ENCODE measurements at regions not wholly inside any gene's neighbourhood (a gene's known extent, or its start where the extent isn't known, plus 50 kb on each side); places are given as distances from the start of the nearest gene placed in this dataset.
"Not testable (repeated sequence)": the region's sequence is repeated elsewhere in the genome, so short reads cannot be mapped to it uniquely, and the experiment has no call there.

DNA sequence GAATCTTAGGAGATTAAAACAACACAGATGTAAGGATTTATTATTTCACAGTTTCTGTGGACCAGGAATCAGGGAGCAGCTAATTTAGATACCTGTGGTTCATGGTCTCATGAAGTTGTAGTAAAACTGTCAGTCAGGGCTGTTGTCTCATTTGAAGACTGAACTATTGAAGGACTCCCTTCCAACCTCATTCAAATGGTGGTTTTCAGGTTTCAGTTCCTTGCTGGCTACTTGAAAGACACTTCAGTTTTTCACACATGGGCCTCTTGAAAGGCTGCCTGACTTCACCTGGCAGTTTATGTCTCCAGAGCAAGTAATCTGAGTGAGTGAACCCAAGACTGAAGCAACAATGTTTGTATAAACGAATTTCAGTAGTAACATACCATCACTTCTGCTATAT is 915.9 kb downstream of the PLA2G4A start:
- Mint-ChIP-seq H3K27ac (no peak overlapping the region), H3K27me3 (no peaks in the 10 kb centered on the region), H3K9me3 (peaks cover 11% of the 10 kb centered on the region), H3K4me1 (no peaks in the 10 kb centered on the region), H3K36me3 (ENCODE audit: low read depth) (no peaks in the 10 kb centered on the region), H3K4me3 (no peak overlapping the region)
- ATAC-seq: no peak
- DNase-seq: no peak

DNA sequence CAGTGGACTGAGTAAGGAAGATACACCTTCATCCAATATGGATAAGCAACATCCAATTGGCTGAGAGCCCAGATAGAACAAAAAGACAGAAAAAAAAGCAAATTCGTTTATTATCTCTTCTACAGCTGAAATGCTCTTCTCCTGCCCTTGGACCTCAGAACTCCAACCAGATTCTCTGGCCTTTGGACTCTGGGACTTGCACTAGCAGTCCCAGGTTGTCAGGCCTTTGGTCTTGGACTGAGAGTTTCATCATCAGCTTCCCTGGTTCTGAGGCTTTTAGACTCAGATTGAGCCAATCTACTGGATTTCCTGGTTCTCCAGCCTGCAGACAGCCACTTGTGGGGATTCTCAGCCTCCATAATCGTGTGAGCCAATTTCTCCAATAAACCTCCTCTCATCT is 926.8 kb downstream of the PLA2G4A start:
- H3K4me1 Mint-ChIP-seq: no peaks in the 10 kb centered on the region
- H3K4me3 Mint-ChIP-seq: no peak overlapping the region
- no peaks in the 10 kb centered on the region for H3K27me3 Mint-ChIP-seq

DNA sequence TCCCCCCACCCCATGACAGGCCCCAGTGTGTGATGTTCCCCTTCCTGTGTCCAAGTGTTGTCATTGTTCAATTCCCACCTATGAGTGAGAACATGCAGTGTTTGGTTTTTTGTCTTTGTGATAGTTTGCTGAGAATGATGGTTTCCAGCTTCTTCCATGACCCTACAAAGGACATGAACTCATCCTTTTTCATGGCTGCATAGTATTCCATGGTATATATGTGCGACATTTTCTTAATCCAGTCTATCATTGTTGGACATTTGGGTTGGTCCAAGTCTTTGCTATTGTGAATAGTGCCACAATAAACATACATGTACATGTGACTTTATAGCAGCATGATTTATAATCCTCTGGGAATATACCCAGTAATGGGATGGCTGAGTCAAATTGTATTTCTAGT is 927.9 kb downstream of the PLA2G4A start:
- not testable (repeated sequence) for H3K4me3 Mint-ChIP-seq; H3K27ac Mint-ChIP-seq; DNase-seq; H3K27me3 Mint-ChIP-seq; H3K36me3 Mint-ChIP-seq (ENCODE audit: low read depth); ATAC-seq; H3K9me3 Mint-ChIP-seq; H3K4me1 Mint-ChIP-seq

More for the DNA sequence above, 926.8 kb downstream of the PLA2G4A start:
- H3K27ac Mint-ChIP-seq: no peak overlapping the region
- DNase-seq (no peak), ATAC-seq (no peak)
- peaks cover 4% of the 10 kb centered on the region for H3K9me3 Mint-ChIP-seq
- H3K36me3 Mint-ChIP-seq (ENCODE audit: low read depth): no peaks in the 10 kb centered on the region

DNA sequence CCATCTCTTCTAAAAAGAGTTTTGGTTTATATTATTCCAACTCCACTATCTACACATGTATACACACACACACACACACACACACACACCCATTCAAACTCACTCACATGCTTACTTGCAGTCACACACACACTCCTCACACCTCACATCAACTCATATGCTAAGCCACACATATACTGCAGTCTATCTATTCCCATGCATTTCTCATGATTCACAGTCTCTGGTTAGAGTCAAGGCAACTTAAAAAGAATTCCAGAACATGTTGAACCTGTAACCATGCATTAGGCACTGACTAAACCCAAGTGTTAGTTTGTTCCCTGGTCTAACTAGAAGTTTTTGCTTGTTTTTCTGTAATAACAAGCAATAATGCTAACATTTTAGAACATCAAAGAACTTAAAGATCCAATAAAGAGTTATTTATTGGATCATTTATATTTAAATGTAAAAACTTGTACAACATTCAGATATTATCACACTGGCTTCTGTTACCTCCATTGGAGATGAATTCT is 931.1 kb downstream of the PLA2G4A start:
- peaks cover 4% of the 10 kb centered on the region for H3K9me3 Mint-ChIP-seq
- H3K4me1 Mint-ChIP-seq: no peaks in the 10 kb centered on the region
- ATAC-seq (no peak), DNase-seq (no peak)
- no peak overlapping the region for H3K27ac Mint-ChIP-seq
- no peaks in the 10 kb centered on the region for H3K27me3 Mint-ChIP-seq
- no peaks in the 10 kb centered on the region for H3K36me3 Mint-ChIP-seq (ENCODE audit: low read depth)
- no peak overlapping the region for H3K4me3 Mint-ChIP-seq

DNA sequence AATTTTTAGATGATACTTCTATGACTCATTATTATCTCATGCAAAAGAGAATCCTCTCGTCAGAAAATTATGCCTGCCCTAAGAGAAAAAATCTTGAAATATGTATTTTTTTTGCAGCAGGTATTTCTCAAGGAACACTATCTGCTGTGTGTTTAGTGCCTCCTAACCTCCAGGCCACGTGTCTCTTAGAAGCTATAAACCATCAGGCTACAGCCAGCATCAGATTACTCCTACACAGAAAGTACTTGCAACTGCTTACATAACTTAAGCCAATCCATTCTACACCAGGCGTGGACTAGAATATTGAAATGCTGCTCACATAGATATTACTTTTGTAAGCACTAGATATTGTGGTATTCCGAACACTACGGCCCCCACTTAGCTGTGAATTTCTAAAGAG is 933.4 kb downstream of the PLA2G4A start:
- ATAC-seq (no peak), DNase-seq (no peak)
- Mint-ChIP-seq H3K27ac (no peak overlapping the region), H3K4me3 (no peak overlapping the region), H3K27me3 (no peaks in the 10 kb centered on the region), H3K36me3 (ENCODE audit: low read depth) (no peaks in the 10 kb centered on the region), H3K9me3 (peaks cover 8% of the 10 kb centered on the region), H3K4me1 (no peaks in the 10 kb centered on the region)

DNA sequence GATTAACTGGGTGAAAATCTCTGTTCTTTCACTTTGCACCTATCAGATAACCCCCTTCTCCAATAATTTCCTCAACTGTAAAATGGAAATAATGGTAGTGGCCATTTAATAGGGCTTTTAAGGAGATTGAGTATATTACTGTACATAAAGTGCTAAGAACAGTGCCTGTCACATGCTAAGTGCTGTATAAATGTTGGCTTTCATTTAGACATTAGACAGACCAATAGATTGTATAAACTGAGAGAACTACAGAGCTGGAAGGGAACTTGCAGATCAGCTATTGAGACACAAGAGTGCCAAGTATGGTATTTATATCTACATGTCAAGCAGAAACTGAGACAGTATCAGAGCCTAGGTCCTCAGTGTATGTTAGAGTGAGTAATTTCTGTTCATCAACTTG is 934.7 kb downstream of the PLA2G4A start:
- Mint-ChIP-seq H3K9me3 (peaks cover 8% of the 10 kb centered on the region), H3K4me3 (no peak overlapping the region), H3K27me3 (no peaks in the 10 kb centered on the region), H3K27ac (no peak overlapping the region), H3K36me3 (ENCODE audit: low read depth) (no peaks in the 10 kb centered on the region), H3K4me1 (no peaks in the 10 kb centered on the region)
- ATAC-seq: no peak
- no peak for DNase-seq

DNA sequence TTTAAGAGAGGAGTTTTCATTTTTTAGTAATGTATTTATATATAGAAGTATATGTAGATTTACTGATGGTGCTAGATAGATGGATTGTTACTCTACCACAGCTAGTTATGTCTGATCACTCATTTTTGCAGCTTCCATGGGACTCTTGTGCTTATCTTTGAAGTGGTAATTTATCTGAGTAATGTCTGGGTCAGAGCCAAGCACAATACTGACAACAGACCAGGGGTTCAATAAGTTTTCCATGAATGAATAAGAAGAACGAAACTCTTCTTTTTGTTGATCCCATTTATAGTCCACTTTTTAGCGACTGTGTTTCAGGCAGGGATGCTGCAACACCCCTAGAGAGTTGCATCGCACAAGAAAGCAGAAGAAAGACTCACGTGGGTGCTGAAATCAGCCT is 935.2 kb downstream of the PLA2G4A start:
- DNase-seq: no peak
- H3K27me3 Mint-ChIP-seq: no peaks in the 10 kb centered on the region
- no peak for ATAC-seq
- no peaks in the 10 kb centered on the region for H3K36me3 Mint-ChIP-seq (ENCODE audit: low read depth)
- no peak overlapping the region for H3K27ac Mint-ChIP-seq
- H3K4me3 Mint-ChIP-seq: no peak overlapping the region
- no peaks in the 10 kb centered on the region for H3K4me1 Mint-ChIP-seq
- peaks cover 8% of the 10 kb centered on the region for H3K9me3 Mint-ChIP-seq

DNA sequence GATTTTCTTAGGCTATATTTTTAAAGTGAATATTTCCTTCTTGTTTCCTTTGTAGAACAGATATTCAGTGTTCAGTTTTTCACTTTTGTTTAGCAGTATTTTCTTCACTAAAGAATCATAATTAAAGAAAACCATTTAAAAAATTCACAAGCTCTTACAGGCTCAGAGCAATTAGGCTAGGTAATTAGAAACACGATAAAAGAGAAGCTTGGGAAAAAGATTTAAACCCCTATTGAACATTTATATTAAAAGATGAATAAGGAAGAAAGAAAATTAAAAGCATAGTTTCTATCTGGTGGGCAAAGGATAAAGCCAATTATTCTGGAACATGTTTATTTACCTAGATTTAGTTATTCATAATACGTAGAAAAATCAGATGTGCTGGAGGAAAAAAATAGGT is 942.6 kb downstream of the PLA2G4A start:
- no peak for DNase-seq
- no peak overlapping the region for H3K27ac Mint-ChIP-seq
- H3K9me3 Mint-ChIP-seq: no peaks in the 10 kb centered on the region
- no peaks in the 10 kb centered on the region for H3K36me3 Mint-ChIP-seq (ENCODE audit: low read depth)
- no peak for ATAC-seq
- H3K27me3 Mint-ChIP-seq: no peaks in the 10 kb centered on the region
- no peak overlapping the region for H3K4me3 Mint-ChIP-seq
- no peaks in the 10 kb centered on the region for H3K4me1 Mint-ChIP-seq

DNA sequence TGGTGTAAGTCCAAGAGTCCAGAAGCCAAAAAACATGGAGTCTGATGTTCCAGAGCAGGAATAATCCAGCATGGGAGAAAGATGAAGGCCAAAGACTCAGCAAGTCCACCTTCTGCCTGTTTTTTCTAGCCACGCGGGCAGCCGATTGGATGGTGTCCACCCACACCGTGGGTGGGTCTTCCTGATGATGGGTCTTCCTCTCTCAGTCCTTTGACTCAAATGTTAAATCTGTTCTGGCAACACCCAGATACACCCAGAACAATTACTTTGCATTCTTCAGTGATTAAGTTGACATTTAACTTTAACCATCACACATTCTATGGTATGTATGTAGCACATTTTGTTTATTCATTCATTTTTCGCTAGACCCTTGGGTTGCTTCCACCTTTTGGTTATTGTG is 944.4 kb downstream of the PLA2G4A start:
- no peaks in the 10 kb centered on the region for H3K4me1 Mint-ChIP-seq
- H3K27me3 Mint-ChIP-seq: no peaks in the 10 kb centered on the region
- no peaks in the 10 kb centered on the region for H3K36me3 Mint-ChIP-seq (ENCODE audit: low read depth)
- H3K4me3 Mint-ChIP-seq: no peak overlapping the region
- no peak for ATAC-seq
- DNase-seq: no peak
- no peak overlapping the region for H3K27ac Mint-ChIP-seq
- H3K9me3 Mint-ChIP-seq: peaks cover 3% of the 10 kb centered on the region

DNA sequence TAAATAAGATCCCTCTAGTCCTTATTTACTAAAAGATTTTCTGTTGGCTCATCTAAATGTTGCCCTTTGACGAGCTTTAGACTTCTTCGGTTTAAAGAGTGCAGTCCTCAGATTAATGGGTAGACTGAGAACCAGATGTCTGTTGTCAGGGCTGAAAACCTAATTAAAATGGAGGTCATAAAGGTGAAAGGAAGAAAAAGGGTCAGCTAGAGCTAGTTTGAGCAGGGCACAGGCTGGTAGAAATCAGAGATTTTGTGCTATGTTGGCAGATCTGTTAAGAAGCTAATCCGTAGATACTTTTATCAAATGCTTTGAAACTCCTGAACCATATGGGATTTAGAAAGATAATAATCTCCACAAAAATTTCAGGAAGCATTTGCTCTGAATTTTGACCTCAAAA is 959.0 kb downstream of the PLA2G4A start:
- Mint-ChIP-seq H3K4me1 (no peaks in the 10 kb centered on the region), H3K9me3 (no peaks in the 10 kb centered on the region), H3K4me3 (no peak overlapping the region), H3K27me3 (no peaks in the 10 kb centered on the region), H3K36me3 (ENCODE audit: low read depth) (no peaks in the 10 kb centered on the region), H3K27ac (no peak overlapping the region)
- no peak for DNase-seq
- no peak for ATAC-seq

DNA sequence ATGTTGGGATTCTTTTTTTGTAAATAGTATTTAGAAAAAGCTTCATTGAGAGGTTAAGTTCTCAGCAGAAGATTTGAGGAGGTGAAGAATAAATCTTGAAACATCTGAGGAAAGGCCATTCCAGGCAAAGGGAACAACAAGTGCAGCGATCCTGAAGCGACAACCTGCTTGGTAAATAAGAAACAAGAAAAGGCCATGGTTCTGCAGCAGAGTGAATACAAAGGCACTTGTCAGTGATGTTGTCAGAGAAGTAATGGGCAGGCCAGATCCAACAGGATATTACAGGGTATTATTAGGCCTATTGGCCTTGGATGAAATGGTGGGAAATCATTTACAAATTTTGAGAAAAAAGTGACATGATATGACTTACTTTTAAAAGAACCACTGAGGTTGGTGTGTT is 960.0 kb downstream of the PLA2G4A start:
- H3K4me1 Mint-ChIP-seq: no peaks in the 10 kb centered on the region
- H3K9me3 Mint-ChIP-seq: peaks cover 5% of the 10 kb centered on the region
- no peak overlapping the region for H3K27ac Mint-ChIP-seq
- ATAC-seq (no peak), DNase-seq (no peak)
- no peaks in the 10 kb centered on the region for H3K27me3 Mint-ChIP-seq
- H3K36me3 Mint-ChIP-seq (ENCODE audit: low read depth): no peaks in the 10 kb centered on the region
- H3K4me3 Mint-ChIP-seq: no peak overlapping the region

DNA sequence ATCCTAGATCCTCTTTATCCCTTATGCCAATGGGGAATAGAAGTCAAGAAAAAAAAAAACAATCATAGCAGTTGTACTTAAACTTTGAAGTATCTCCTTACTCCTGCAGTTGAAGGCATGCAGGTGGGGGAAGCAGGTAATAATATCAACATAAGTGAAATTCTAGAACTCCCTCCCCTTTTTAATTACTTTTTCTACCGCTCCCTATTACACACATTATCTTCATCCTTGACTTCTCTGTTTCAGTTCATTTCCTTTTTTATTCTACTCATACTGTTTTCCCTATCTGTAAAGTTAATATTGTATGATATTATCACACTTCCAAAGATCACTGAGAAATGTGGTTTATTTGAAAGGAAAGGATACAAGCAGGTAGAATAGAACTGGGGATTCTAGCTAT is 962.0 kb downstream of the PLA2G4A start:
- ATAC-seq (no peak), DNase-seq (no peak)
- Mint-ChIP-seq H3K27me3 (no peaks in the 10 kb centered on the region), H3K9me3 (peaks cover 5% of the 10 kb centered on the region), H3K36me3 (ENCODE audit: low read depth) (no peaks in the 10 kb centered on the region), H3K4me1 (no peaks in the 10 kb centered on the region), H3K27ac (no peak overlapping the region), H3K4me3 (no peak overlapping the region)

DNA sequence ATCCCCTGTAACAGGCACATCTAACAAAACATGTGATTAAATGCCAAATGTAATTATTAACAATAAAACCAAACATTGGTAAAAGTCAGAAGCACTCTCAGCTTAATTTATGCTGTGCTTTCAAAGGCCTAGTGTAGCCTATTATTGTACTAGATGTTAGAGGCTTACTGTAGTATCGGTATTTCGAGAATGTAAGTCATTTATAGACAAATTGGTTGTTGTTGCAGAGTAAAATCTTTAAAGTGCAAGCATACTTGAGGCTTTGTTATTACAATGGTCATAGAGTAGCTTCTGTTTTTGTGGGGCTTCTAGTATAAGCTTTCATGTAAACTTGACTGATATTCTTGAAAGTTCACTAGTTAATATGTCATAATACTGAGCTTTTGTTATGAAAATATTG is 965.8 kb downstream of the PLA2G4A start:
- Mint-ChIP-seq H3K4me1 (no peaks in the 10 kb centered on the region), H3K27me3 (no peaks in the 10 kb centered on the region), H3K36me3 (ENCODE audit: low read depth) (no peaks in the 10 kb centered on the region), H3K27ac (no peak overlapping the region), H3K9me3 (peaks cover 12% of the 10 kb centered on the region), H3K4me3 (no peak overlapping the region)
- DNase-seq (no peak), ATAC-seq (no peak)

DNA sequence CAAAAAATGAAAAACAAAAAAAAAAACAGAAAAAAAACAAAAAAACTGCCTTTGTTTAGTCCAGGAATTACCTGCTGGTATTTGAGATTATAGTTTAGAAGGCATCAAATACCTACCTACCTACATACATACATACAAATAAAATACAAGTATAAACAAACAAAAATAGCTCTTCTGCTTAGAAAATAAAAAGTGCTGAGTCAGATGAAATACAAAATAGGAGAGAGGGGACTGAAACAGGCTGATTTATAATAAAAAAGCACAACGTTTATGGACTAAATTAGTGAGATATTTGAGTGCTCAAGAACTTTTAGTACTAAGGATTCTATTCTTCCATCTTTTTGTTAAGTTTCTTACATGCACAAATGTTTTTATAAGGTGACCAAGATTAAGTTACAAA is 980.8 kb downstream of the PLA2G4A start:
- no peaks in the 10 kb centered on the region for H3K4me1 Mint-ChIP-seq
- no peaks in the 10 kb centered on the region for H3K36me3 Mint-ChIP-seq (ENCODE audit: low read depth)
- H3K27ac Mint-ChIP-seq: no peak overlapping the region
- DNase-seq: no peak
- no peak for ATAC-seq
- no peaks in the 10 kb centered on the region for H3K27me3 Mint-ChIP-seq
- H3K9me3 Mint-ChIP-seq: no peaks in the 10 kb centered on the region
- H3K4me3 Mint-ChIP-seq: no peak overlapping the region

DNA sequence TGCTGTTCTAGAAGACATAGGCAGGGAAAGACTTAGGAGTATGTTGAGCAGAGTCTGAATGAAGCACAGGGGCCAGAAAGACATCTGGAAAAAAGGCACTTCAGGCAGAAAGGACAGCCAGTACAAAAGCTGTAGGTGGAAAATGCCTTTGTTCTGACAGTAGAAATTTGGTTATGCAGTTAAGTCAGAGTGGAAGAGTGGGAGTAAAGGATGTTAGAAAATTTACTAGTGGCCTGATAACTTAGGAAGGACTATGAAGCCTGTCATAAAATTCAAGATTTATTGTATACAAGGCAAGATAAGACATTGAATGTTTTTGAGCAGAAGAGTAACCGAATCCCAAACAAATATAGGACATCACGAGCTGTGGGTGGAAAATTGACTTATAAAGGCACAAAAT is 987.9 kb downstream of the PLA2G4A start:
- DNase-seq (no peak), ATAC-seq (no peak)
- Mint-ChIP-seq H3K4me3 (no peak overlapping the region), H3K27me3 (no peaks in the 10 kb centered on the region), H3K4me1 (no peaks in the 10 kb centered on the region), H3K36me3 (ENCODE audit: low read depth) (no peaks in the 10 kb centered on the region), H3K27ac (no peak overlapping the region), H3K9me3 (peaks cover 31% of the 10 kb centered on the region)

DNA sequence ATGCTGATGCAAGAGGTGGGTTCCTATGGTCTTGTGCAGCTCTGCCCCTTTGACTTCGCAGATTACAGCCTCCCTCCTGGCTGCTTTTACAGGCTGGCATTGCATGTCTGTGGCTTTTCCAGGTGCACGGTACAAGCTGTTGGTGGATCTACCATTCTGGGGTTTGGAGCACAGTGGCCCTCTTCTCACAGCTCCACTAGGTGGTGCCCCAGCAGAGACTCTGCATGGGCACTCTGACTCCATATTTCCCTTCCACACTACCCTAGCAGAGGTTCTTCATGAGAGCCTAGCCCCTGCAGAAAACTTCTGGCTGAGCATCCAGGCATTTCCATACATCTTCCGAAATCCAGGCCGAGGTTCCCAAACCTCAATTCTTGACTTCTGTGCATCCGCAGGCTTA is 989.0 kb downstream of the PLA2G4A start:
- Mint-ChIP-seq H3K4me1 (no peaks in the 10 kb centered on the region), H3K27ac (no peak overlapping the region), H3K27me3 (no peaks in the 10 kb centered on the region), H3K9me3 (peaks cover 39% of the 10 kb centered on the region), H3K36me3 (ENCODE audit: low read depth) (no peaks in the 10 kb centered on the region), H3K4me3 (no peak overlapping the region)
- ATAC-seq: no peak
- no peak for DNase-seq

Data from activated naive CD8-positive, alpha-beta T cell treated with anti-CD3 and anti-CD28 coated beads, Interleukin-2, amount 50 U/mL, for 24 hours (primary cell).